B cell (primary cell): ENCODE measurements at regions not wholly inside any gene's neighbourhood (a gene's known extent, or its start where the extent isn't known, plus 50 kb on each side); places are given as distances from the start of the nearest gene placed in this dataset.

Experiments
- ATAC-seq: fragments of 200-7000 bp; cut with Tn5 transposase; one replicate; pipeline ENCODE4 v1.10.0; 2021; ENCODE audit warnings: low read depth, mild to moderate bottlenecking, moderate number of reproducible peaks, moderate library complexity
- CTCF ChIA-PET: fragments of 350-600 bp; sonication (Branson Sonifier 250); formaldehyde crosslinking; loops from one replicate; lab custom pipeline; 2021; ENCODE audit warnings: antibody characterized with exemption, inconsistent platforms; lab: Charles Lee
- POLR2A ChIA-PET: fragments of 350-600 bp; sonication (Branson Sonifier 250); formaldehyde crosslinking; loops from one replicate; lab custom pipeline; 2021; ENCODE audit warnings: antibody characterized with exemption; lab: Charles Lee
- DNase-seq: peaks from one replicate; pipeline ENCODE4 v3.0.0; 2013
- H2AFZ ChIP-seq: 2 replicates; pipeline ENCODE4 v1.6.1; 2012; ENCODE audit warnings: mild to moderate bottlenecking, low read depth, low read length; ENCODE audit not compliant: insufficient read depth, poor library complexity, severe bottlenecking
- H3K27ac ChIP-seq, 2 donors: 1 replicate in 1 of 2; 2 replicates in 1 of 2; pipeline ENCODE4 v1.5.1; 2012 to 2013; ENCODE audit warnings: low read length in 2 of 2, mild to moderate bottlenecking in 2 of 2, moderate library complexity in 1 of 2
- H3K27me3 ChIP-seq, 4 experiments: fragments of 200-600 bp in 1 of 4; sonication (generic) in 1 of 4; replicated peaks in 1 of 4; 1 replicate in 2 of 4; 2 replicates in 2 of 4; pipeline versions ENCODE4 v1.6.1 to v1.7.0; 2013 to 2016; ENCODE audit warnings: low read length in 3 of 4, mild to moderate bottlenecking in 2 of 4, mixed read lengths in 1 of 4, moderate library complexity in 1 of 4; ENCODE audit not compliant: insufficient read depth in 4 of 4, control insufficient read depth in 3 of 4; ENCODE audit errors: control extremely low read depth in 1 of 4
- H3K36me3 ChIP-seq, 2 experiments: replicated peaks in 1 of 2; 1 replicate in 1 of 2; 2 replicates in 1 of 2; pipeline versions ENCODE4 v1.6.1 to v1.7.1; 2013; ENCODE audit warnings: low read length in 1 of 2; ENCODE audit not compliant: insufficient read depth in 2 of 2, control insufficient read depth in 1 of 2; ENCODE audit errors: control extremely low read depth in 1 of 2, extremely low read depth in 1 of 2
- H3K4me1 ChIP-seq, 2 donors: fragments of 200-600 bp in 1 of 2; sonication (generic) in 1 of 2; 1 replicate in 1 of 2; 2 replicates in 1 of 2; pipeline versions ENCODE4 v1.5.1 to v1.6.1; 2013 to 2017; ENCODE audit warnings: low read length in 2 of 2; ENCODE audit not compliant: control insufficient read depth in 2 of 2, insufficient read depth in 2 of 2
- H3K4me2 ChIP-seq: replicated peaks from 2 replicates; pipeline ENCODE3; 2012; ENCODE audit warnings: mild to moderate bottlenecking, low read depth, low read length; ENCODE audit not compliant: poor library complexity, severe bottlenecking
- H3K4me3 ChIP-seq, 5 experiments: fragments of 200-600 bp in 1 of 5; sonication (generic) in 1 of 5; 1 replicate in 3 of 5; 2 replicates in 2 of 5; pipeline versions ENCODE4 v1.5.1 to v1.7.0; 2011 to 2016; ENCODE audit warnings: low read length in 4 of 5, mild to moderate bottlenecking in 4 of 5, low read depth in 2 of 5, control low read depth in 1 of 5, moderate library complexity in 1 of 5; ENCODE audit not compliant: insufficient read depth in 1 of 5; ENCODE audit errors: control extremely low read depth in 1 of 5, extremely low read depth in 1 of 5
- H3K79me2 ChIP-seq: fragments of 200-600 bp; sonication (generic); one replicate; pipeline ENCODE4 v1.6.0; 2016; ENCODE audit warnings: low read length; ENCODE audit not compliant: control insufficient read depth, insufficient read depth
- H3K9ac ChIP-seq: fragments of 200-600 bp; sonication (generic); 2 replicates; pipeline ENCODE4 v1.6.1; 2017; ENCODE audit warnings: mild to moderate bottlenecking, low read length, moderate library complexity
- H3K9me3 ChIP-seq, 3 donors: one replicate each; pipeline versions ENCODE4 v1.6.1 to v1.7.1; 2013; ENCODE audit warnings: low read length in 2 of 3; ENCODE audit not compliant: control insufficient read depth in 2 of 3, insufficient read depth in 1 of 3; ENCODE audit errors: control extremely low read depth in 1 of 3
- H4K20me1 ChIP-seq: 2 replicates; pipeline ENCODE4 v1.6.0; 2012; ENCODE audit warnings: mild to moderate bottlenecking, low read length; ENCODE audit not compliant: insufficient read depth, control insufficient read depth, poor library complexity, severe bottlenecking
- H3K27ac Mint-ChIP-seq: one replicate; pipeline ENCODE4 v1.8.0; 2021; ENCODE audit warnings: mixed read lengths
- H3K27me3 Mint-ChIP-seq: one replicate; pipeline ENCODE4 v1.8.0; 2021; ENCODE audit warnings: mixed read lengths
- H3K4me1 Mint-ChIP-seq: one replicate; pipeline ENCODE4 v1.8.0; 2021; ENCODE audit warnings: mixed read lengths
- H3K4me3 Mint-ChIP-seq: one replicate; pipeline ENCODE4 v1.8.0; 2021; ENCODE audit warnings: mixed read lengths
- H3K9me3 Mint-ChIP-seq: one replicate; pipeline ENCODE4 v1.8.0; 2022; ENCODE audit warnings: mixed read lengths; ENCODE audit not compliant: insufficient read depth
- EZH2 ChIP-seq: IDR thresholded peaks from 2 replicates; pipeline ENCODE4 v1.6.1; 2012; ENCODE audit warnings: borderline replicate concordance, low read depth, mild to moderate bottlenecking, moderate library complexity, low read length; ENCODE audit not compliant: insufficient read depth, poor library complexity, severe bottlenecking
- WGBS: methylation state at CpG from one replicate; pipeline ENCODE4 v1.1.5; 2013; ENCODE audit warnings: missing lambda C conversion rate; ENCODE audit not compliant: insufficient coverage; 5-methylcytosine and 5-hydroxymethylcytosine counted together
- intact Hi-C: fragments of 100-400 bp; cut with micrococcal nuclease; formaldehyde crosslinking; loops from one replicate; pipeline ENCODE4 v1.10.0; 2022
- TF ChIP-seq, protein P1 (sequence below): fragments of 200-600 bp; IDR thresholded peaks from one replicate; pipeline ENCODE4 v1.8.0; 2022; ENCODE audit warnings: antibody characterized with exemption, mild to moderate bottlenecking

DNA sequence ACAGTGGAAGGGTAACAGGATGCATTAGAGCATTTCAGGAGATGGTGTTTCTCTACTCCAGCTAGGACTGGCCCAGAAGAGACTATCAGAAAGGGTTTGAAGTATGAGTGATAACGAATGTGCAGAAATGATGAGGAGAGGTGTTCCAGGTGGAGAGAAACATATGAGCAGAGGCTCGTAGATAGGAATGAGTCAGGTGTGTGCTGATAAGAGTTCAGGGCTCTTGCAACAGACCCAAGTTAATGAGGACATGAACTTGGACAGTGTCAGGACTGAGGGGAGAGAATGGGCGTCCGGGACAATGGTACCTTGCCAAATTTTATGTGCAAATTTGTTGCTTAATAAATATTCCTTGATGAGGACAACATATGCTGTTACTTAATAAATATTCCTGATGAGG, 183.9 kb upstream of the NFIA start:
- ATAC-seq (no peak), DNase-seq (no peak)
- Histone ChIP-seq H3K27ac (no peak overlapping the region), H3K9ac (no peak overlapping the region), H3K4me2 (no peak overlapping the region), H4K20me1 (no peaks in the 10 kb centered on the region), H2AFZ (no peak overlapping the region), H3K4me3 (no peak overlapping the region), H3K9me3 (no peaks in the 10 kb centered on the region), H3K27me3 (no peaks in the 10 kb centered on the region), H3K4me1 (no peaks in the 10 kb centered on the region), H3K36me3 (no peaks in the 10 kb centered on the region), H3K79me2 (no peaks in the 10 kb centered on the region)
- intact Hi-C loops: no loop called here
- no peak for TF ChIP-seq EZH2
- TF ChIP-seq, protein P1, sequence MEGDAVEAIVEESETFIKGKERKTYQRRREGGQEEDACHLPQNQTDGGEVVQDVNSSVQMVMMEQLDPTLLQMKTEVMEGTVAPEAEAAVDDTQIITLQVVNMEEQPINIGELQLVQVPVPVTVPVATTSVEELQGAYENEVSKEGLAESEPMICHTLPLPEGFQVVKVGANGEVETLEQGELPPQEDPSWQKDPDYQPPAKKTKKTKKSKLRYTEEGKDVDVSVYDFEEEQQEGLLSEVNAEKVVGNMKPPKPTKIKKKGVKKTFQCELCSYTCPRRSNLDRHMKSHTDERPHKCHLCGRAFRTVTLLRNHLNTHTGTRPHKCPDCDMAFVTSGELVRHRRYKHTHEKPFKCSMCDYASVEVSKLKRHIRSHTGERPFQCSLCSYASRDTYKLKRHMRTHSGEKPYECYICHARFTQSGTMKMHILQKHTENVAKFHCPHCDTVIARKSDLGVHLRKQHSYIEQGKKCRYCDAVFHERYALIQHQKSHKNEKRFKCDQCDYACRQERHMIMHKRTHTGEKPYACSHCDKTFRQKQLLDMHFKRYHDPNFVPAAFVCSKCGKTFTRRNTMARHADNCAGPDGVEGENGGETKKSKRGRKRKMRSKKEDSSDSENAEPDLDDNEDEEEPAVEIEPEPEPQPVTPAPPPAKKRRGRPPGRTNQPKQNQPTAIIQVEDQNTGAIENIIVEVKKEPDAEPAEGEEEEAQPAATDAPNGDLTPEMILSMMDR: no peak
- H3K4me1 Mint-ChIP-seq: no peaks in the 10 kb centered on the region
- no peaks in the 10 kb centered on the region for H3K9me3 Mint-ChIP-seq
- CTCF ChIA-PET: no interaction called here
- H3K27me3 Mint-ChIP-seq: peaks cover 5% of the 10 kb centered on the region
- POLR2A ChIA-PET: no interaction called here
- no peak overlapping the region for H3K27ac Mint-ChIP-seq
- 88% methylated on average over 2 of the region's 4 CpGs for WGBS
- no peak overlapping the region for H3K4me3 Mint-ChIP-seq

DNA sequence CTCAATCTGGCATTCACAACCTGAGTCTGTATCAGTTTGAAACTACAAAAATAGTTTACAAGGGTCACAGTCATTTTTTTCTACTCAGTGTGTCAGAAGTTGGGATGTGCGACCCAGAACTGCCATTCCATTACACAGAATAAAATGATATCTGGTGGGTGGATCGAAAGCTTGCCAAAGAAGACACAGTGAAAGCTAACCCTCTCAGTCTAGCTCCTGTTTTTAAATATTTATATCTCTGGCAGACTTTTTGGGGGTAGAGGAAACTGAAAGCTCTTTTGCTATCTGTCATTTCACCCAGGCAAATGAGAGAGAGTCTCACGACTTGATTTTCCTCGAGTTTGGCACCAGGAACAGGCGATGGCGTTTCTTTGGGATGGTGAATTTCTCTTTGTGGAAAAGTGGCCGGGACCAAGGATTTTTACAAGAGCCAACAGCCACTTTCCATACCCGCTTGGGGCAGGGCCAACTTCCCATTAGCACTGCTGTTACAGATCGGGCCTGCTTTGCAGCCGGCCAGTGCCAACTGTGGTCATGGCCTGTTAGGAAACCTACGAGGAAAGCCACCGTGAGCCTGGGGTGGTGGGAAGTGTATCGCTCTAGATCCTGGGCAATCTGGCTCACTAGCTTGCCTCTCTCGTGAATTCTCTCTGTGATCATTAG, 185.5 kb upstream of the NFIA start:
- ChIA-PET POLR2A (no interaction called here), CTCF (no interaction called here)
- H3K9me3 Mint-ChIP-seq: no peaks in the 10 kb centered on the region
- H3K27ac Mint-ChIP-seq: no peak overlapping the region
- Histone ChIP-seq H2AFZ (no peak overlapping the region), H3K4me3 (no peak overlapping the region), H3K4me1 (no peaks in the 10 kb centered on the region), H3K9me3 (no peaks in the 10 kb centered on the region), H3K9ac (no peak overlapping the region), H4K20me1 (no peaks in the 10 kb centered on the region), H3K27ac (no peak overlapping the region), H3K27me3 (no peaks in the 10 kb centered on the region), H3K79me2 (no peaks in the 10 kb centered on the region), H3K4me2 (no peak overlapping the region), H3K36me3 (no peaks in the 10 kb centered on the region)
- peaks cover 5% of the 10 kb centered on the region for H3K27me3 Mint-ChIP-seq
- ATAC-seq (no peak), DNase-seq (no peak)
- H3K4me3 Mint-ChIP-seq: no peak overlapping the region
- TF ChIP-seq EZH2: no peak
- 93% methylated on average over 12 of the region's 14 CpGs for WGBS
- H3K4me1 Mint-ChIP-seq: no peaks in the 10 kb centered on the region
- intact Hi-C loops: no loop called here
